ENCODE measurements at regions not wholly inside any gene's neighbourhood (a gene's known extent, or its start where the extent isn't known, plus 50 kb on each side); places are given as distances from the start of the nearest gene placed in this dataset.

DNA sequence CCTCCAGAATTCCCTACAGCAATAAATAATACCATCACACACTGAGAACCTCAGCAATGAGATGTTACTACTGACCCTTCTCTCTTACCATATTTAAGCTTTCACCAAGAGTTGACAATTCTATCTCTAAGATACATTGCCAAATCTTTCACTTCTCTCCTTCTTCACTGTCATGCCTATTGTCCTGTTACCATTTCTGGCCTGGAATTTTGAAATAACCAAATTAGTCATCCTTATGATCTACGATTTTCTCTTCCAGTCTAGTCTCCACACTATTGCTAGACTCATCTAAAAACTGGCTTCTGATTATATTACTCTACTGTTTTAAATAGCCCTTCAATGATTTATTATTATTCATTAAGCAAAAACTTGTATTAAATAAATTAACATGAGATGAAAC, 656.1 kb upstream of the ADGRL4 start:
- H3K4me3 ChIP-seq (ENCODE audit: low read depth, low read length, poor library complexity, severe bottlenecking) = no peak overlapping the region
- H3K27me3 ChIP-seq (ENCODE audit: insufficient read depth, low read length) = no peaks in the 10 kb centered on the region
- no peaks in the 10 kb centered on the region for H3K36me3 ChIP-seq (ENCODE audit: insufficient read depth, low read length)
- H3K9me2 ChIP-seq (ENCODE audit: low read depth, low read length) = no peaks in the 10 kb centered on the region
- peaks cover 3% of the 10 kb centered on the region for H3K4me1 ChIP-seq (ENCODE audit: insufficient read depth, low read length, severe bottlenecking)
- no peak overlapping the region for H2AFZ ChIP-seq (ENCODE audit: low read length)
- no peaks in the 10 kb centered on the region for H4K20me1 ChIP-seq (ENCODE audit: insufficient read depth, low read length)
- no peaks in the 10 kb centered on the region for H3K9me3 ChIP-seq (ENCODE audit: low read length)
- no peaks in the 10 kb centered on the region for H3F3A ChIP-seq (ENCODE audit: insufficient read depth, low read length)
- H3K4me2 ChIP-seq (ENCODE audit: low read length) = no peak overlapping the region
- no peak overlapping the region for H3K27ac ChIP-seq (ENCODE audit: low read depth, low read length, poor library complexity, severe bottlenecking)
- no peak overlapping the region for H3K9ac ChIP-seq (ENCODE audit: low read length)
- TF ChIP-seq EZH2 (IDR thresholded peaks at IDR 0.05; ENCODE audit: borderline replicate concordance, low read length) = no peak
- TF ChIP-seq, protein P1, sequence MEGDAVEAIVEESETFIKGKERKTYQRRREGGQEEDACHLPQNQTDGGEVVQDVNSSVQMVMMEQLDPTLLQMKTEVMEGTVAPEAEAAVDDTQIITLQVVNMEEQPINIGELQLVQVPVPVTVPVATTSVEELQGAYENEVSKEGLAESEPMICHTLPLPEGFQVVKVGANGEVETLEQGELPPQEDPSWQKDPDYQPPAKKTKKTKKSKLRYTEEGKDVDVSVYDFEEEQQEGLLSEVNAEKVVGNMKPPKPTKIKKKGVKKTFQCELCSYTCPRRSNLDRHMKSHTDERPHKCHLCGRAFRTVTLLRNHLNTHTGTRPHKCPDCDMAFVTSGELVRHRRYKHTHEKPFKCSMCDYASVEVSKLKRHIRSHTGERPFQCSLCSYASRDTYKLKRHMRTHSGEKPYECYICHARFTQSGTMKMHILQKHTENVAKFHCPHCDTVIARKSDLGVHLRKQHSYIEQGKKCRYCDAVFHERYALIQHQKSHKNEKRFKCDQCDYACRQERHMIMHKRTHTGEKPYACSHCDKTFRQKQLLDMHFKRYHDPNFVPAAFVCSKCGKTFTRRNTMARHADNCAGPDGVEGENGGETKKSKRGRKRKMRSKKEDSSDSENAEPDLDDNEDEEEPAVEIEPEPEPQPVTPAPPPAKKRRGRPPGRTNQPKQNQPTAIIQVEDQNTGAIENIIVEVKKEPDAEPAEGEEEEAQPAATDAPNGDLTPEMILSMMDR (IDR thresholded peaks at IDR 0.05; ENCODE audit: low read length) = no peak
- no peaks in the 10 kb centered on the region for H3K79me2 ChIP-seq (ENCODE audit: insufficient read depth, low read length)

DNA sequence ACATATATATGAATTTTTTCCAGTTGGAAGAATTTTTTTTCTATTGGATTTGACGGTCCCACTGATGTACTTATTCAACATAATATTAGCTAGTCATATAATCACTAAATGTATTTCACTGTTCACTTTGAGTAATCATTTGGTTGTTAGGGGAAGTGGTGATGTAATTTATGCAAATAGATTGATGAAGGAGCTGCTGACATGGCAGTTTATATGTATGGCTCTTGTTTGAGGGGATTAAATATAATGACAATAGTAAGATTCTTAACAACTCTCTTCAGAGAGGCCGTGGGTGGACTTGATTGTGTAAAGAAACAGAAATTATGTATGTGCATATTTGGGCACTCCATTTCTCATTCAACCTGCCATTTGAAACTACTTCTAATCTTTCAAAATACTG, 653.6 kb upstream of the ADGRL4 start:
- Histone ChIP-seq H3K36me3 (ENCODE audit: insufficient read depth, low read length) (no peaks in the 10 kb centered on the region), H3K9me2 (ENCODE audit: low read depth, low read length) (no peaks in the 10 kb centered on the region), H3K27ac (ENCODE audit: low read depth, low read length, poor library complexity, severe bottlenecking) (no peak overlapping the region), H3K79me2 (ENCODE audit: insufficient read depth, low read length) (no peaks in the 10 kb centered on the region), H3K4me1 (ENCODE audit: insufficient read depth, low read length, severe bottlenecking) (no peaks in the 10 kb centered on the region), H2AFZ (ENCODE audit: low read length) (no peak overlapping the region), H3F3A (ENCODE audit: insufficient read depth, low read length) (no peaks in the 10 kb centered on the region), H3K9me3 (ENCODE audit: low read length) (no peaks in the 10 kb centered on the region), H3K4me3 (ENCODE audit: low read depth, low read length, poor library complexity, severe bottlenecking) (no peak overlapping the region), H4K20me1 (ENCODE audit: insufficient read depth, low read length) (no peaks in the 10 kb centered on the region), H3K4me2 (ENCODE audit: low read length) (no peak overlapping the region), H3K27me3 (ENCODE audit: insufficient read depth, low read length) (no peaks in the 10 kb centered on the region), H3K9ac (ENCODE audit: low read length) (no peak overlapping the region)
- TF ChIP-seq EZH2 (IDR thresholded peaks at IDR 0.05; ENCODE audit: borderline replicate concordance, low read length) = no peak
- TF ChIP-seq, protein P1 (IDR thresholded peaks at IDR 0.05; ENCODE audit: low read length) = no peak

DNA sequence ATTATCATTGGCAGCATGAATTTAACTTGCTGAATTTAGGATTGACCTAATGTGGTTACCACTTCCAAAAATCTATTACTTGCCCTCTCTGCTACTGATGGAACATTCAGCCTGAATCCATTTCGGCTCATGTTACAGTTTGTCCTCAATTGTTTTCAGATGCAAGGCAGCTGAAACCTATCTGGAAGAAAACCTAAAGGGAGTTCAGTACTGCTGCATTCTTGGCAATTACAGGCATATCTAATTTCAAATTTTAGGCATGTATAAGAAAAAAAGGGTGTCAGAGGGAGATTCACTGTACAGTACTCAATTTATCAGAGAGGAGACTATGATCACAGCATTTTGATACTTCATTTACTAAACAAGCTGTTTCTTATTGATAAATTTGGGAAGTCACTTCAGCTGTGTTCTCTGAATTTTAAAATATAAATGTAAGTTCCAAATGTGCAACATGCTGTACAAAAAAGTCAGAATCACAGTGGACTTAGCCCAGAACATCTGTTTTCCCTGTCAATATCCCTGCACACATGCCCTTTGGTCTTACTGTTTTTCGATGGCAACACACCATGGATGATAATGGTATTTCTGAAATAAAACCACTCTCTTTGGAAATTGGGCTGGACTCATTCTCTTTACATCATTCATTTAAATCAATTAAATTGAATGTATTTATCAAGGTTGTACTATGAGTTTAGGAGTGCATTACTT, 651.6 kb upstream of the ADGRL4 start:
- Histone ChIP-seq H3K4me1 (ENCODE audit: insufficient read depth, low read length, severe bottlenecking) (no peaks in the 10 kb centered on the region), H3K27ac (ENCODE audit: low read depth, low read length, poor library complexity, severe bottlenecking) (no peak overlapping the region), H3K4me2 (ENCODE audit: low read length) (no peak overlapping the region)

More for the DNA sequence above, 651.6 kb upstream of the ADGRL4 start:
- H3K9ac ChIP-seq (ENCODE audit: low read length) = no peak overlapping the region
- H2AFZ ChIP-seq (ENCODE audit: low read length) = no peak overlapping the region
- H3K9me3 ChIP-seq (ENCODE audit: low read length) = no peaks in the 10 kb centered on the region
- no peaks in the 10 kb centered on the region for H4K20me1 ChIP-seq (ENCODE audit: insufficient read depth, low read length)
- H3K36me3 ChIP-seq (ENCODE audit: insufficient read depth, low read length) = no peaks in the 10 kb centered on the region
- no peaks in the 10 kb centered on the region for H3K79me2 ChIP-seq (ENCODE audit: insufficient read depth, low read length)
- TF ChIP-seq, protein P1 (IDR thresholded peaks at IDR 0.05; ENCODE audit: low read length) = no peak
- no peak for TF ChIP-seq EZH2 (IDR thresholded peaks at IDR 0.05; ENCODE audit: borderline replicate concordance, low read length)
- no peaks in the 10 kb centered on the region for H3F3A ChIP-seq (ENCODE audit: insufficient read depth, low read length)
- no peaks in the 10 kb centered on the region for H3K9me2 ChIP-seq (ENCODE audit: low read depth, low read length)
- H3K27me3 ChIP-seq (ENCODE audit: insufficient read depth, low read length) = no peaks in the 10 kb centered on the region
- no peak overlapping the region for H3K4me3 ChIP-seq (ENCODE audit: low read depth, low read length, poor library complexity, severe bottlenecking)
